Stimulated activated CD4-positive, alpha-beta T cell treated with anti-CD3 and anti-CD28 coated beads, Interleukin-4, amount 100 ng/mL, for 48 hours (primary cell): ENCODE measurements at regions not wholly inside any gene's neighbourhood (a gene's known extent, or its start where the extent isn't known, plus 50 kb on each side); places are given as distances from the start of the nearest gene placed in this dataset.
"Not testable (repeated sequence)": the region's sequence is repeated elsewhere in the genome, so short reads cannot be mapped to it uniquely, and the experiment has no call there.

Experiments
- DNase-seq, 2 donors: peaks; one replicate each; pipeline ENCODE4 v3.0.0-alpha.2; 2020; ENCODE audit warnings: low read depth in 2 of 2

- DNase-seq = not testable (repeated sequence)
These were observed 644.7 kb upstream of the KCNMB2 start for GRCh38 chr3:177891569-177891968.

GRCh38 chr3:177893331-177893730, 642.9 kb upstream of the KCNMB2 start:
- DNase-seq = no peak

- no peak for DNase-seq
These were observed 642.0 kb upstream of the KCNMB2 start for GRCh38 chr3:177894081-177894728.

GRCh38 chr3:177898185-177898584, 638.1 kb upstream of the KCNMB2 start:
- DNase-seq = no peak

- DNase-seq = no peak
These were observed 636.8 kb upstream of the KCNMB2 start for GRCh38 chr3:177899275-177900067.

GRCh38 chr3:177902876-177903275, 633.4 kb upstream of the KCNMB2 start:
- no peak for DNase-seq

- DNase-seq = no peak
These were observed 631.6 kb upstream of the KCNMB2 start for GRCh38 chr3:177904621-177905020.

GRCh38 chr3:177905173-177906125, 630.8 kb upstream of the KCNMB2 start:
- DNase-seq = no peak

- DNase-seq = no peak
These were observed 630.1 kb upstream of the KCNMB2 start for GRCh38 chr3:177906126-177906511.

- DNase-seq = no peak
These were observed 629.5 kb upstream of the KCNMB2 start for GRCh38 chr3:177906578-177907229.

- DNase-seq = not testable (repeated sequence)
These were observed 626.7 kb upstream of the KCNMB2 start for GRCh38 chr3:177909530-177909929.

GRCh38 chr3:177914224-177914623, 622.0 kb upstream of the KCNMB2 start:
- no peak for DNase-seq

GRCh38 chr3:177916461-177916860, 619.8 kb upstream of the KCNMB2 start:
- no peak for DNase-seq

- no peak for DNase-seq
These were observed 618.9 kb upstream of the KCNMB2 start for GRCh38 chr3:177917234-177917861.

GRCh38 chr3:177921153-177921552, 615.1 kb upstream of the KCNMB2 start:
- no peak for DNase-seq

GRCh38 chr3:177924261-177924660, 612.0 kb upstream of the KCNMB2 start:
- no peak for DNase-seq

- DNase-seq = no peak
These were observed 607.9 kb upstream of the KCNMB2 start for GRCh38 chr3:177928172-177928873.

- no peak for DNase-seq
These were observed 606.9 kb upstream of the KCNMB2 start for GRCh38 chr3:177929310-177929709.

GRCh38 chr3:177930771-177931170, 605.5 kb upstream of the KCNMB2 start:
- no peak for DNase-seq

- DNase-seq = no peak
These were observed 604.9 kb upstream of the KCNMB2 start for GRCh38 chr3:177931346-177931745.

- no peak for DNase-seq
These were observed 603.9 kb upstream of the KCNMB2 start for GRCh38 chr3:177932346-177932745.
